ENCODE measurements at regions not wholly inside any gene's neighbourhood (a gene's known extent, or its start where the extent isn't known, plus 50 kb on each side); places are given as distances from the start of the nearest gene placed in this dataset.

GRCh38 chr2:103552775-103553174, 790.9 kb downstream of the TMEM182 start:
- TF ChIP-seq CTCF (conservative IDR thresholded peaks at IDR 0.05; ENCODE audit: low read length) (no peak), EZH2phosphoT487 (IDR thresholded peaks at IDR 0.05; ENCODE audit: borderline replicate concordance) (no peak)
